ENCODE measurements at regions not wholly inside any gene's neighbourhood (a gene's known extent, or its start where the extent isn't known, plus 50 kb on each side); places are given as distances from the start of the nearest gene placed in this dataset.

- no peak for DNase-seq (ENCODE audit: low spot score)
Measured at GRCh38 chr14:42112108-42112507, 505.4 kb downstream of the LRFN5 start.

GRCh38 chr14:42111355-42111754 lies 504.7 kb downstream of the LRFN5 start:
- DNase-seq (ENCODE audit: low spot score), result no peak

GRCh38 chr14:42110167-42110566 lies 503.5 kb downstream of the LRFN5 start:
- peak; percentile 11 for DNase-seq (ENCODE audit: low spot score)

- no peak for DNase-seq (ENCODE audit: low spot score)
Measured at GRCh38 chr14:42095155-42095554, 488.5 kb downstream of the LRFN5 start.

GRCh38 chr14:42090122-42090521 lies 483.4 kb downstream of the LRFN5 start:
- no peak for DNase-seq (ENCODE audit: low spot score)

GRCh38 chr14:42079911-42080310 lies 473.2 kb downstream of the LRFN5 start:
- no peak for DNase-seq (ENCODE audit: low spot score)

GRCh38 chr14:42078345-42078744 lies 471.7 kb downstream of the LRFN5 start:
- no peak for DNase-seq (ENCODE audit: low spot score)

- DNase-seq (ENCODE audit: low spot score), result no peak
Measured at GRCh38 chr14:42070031-42070430, 463.4 kb downstream of the LRFN5 start.

- DNase-seq (ENCODE audit: low spot score), result no peak
Measured at GRCh38 chr14:42057111-42057510, 450.4 kb downstream of the LRFN5 start.

- DNase-seq (ENCODE audit: low spot score), result peak; percentile 8
Measured at GRCh38 chr14:42047421-42048055, 440.9 kb downstream of the LRFN5 start.

GRCh38 chr14:42045383-42045782 lies 438.7 kb downstream of the LRFN5 start:
- no peak for DNase-seq (ENCODE audit: low spot score)

- no peak for DNase-seq (ENCODE audit: low spot score)
Measured at GRCh38 chr14:42028607-42029006, 421.9 kb downstream of the LRFN5 start.

- no peak for DNase-seq (ENCODE audit: low spot score)
Measured at GRCh38 chr14:42027271-42027670, 420.6 kb downstream of the LRFN5 start.

- DNase-seq (ENCODE audit: low spot score), result no peak
Measured at GRCh38 chr14:42023452-42023851, 416.8 kb downstream of the LRFN5 start.

GRCh38 chr14:42014301-42014700 lies 407.6 kb downstream of the LRFN5 start:
- no peak for DNase-seq (ENCODE audit: low spot score)

- no peak for DNase-seq (ENCODE audit: low spot score)
Measured at GRCh38 chr14:42013559-42013958, 406.9 kb downstream of the LRFN5 start.

GRCh38 chr14:42013153-42013552 lies 406.5 kb downstream of the LRFN5 start:
- no peak for DNase-seq (ENCODE audit: low spot score)

GRCh38 chr14:42011221-42011620 lies 404.5 kb downstream of the LRFN5 start:
- DNase-seq (ENCODE audit: low spot score), result no peak

- DNase-seq (ENCODE audit: low spot score), result no peak
Measured at GRCh38 chr14:42004321-42004720, 397.6 kb downstream of the LRFN5 start.

GRCh38 chr14:42002141-42002540 lies 395.5 kb downstream of the LRFN5 start:
- no peak for DNase-seq (ENCODE audit: low spot score)

- DNase-seq (ENCODE audit: low spot score), result no peak
Measured at GRCh38 chr14:42001431-42001830, 394.8 kb downstream of the LRFN5 start.

- no peak for DNase-seq (ENCODE audit: low spot score)
Measured at GRCh38 chr14:42000450-42000849, 393.8 kb downstream of the LRFN5 start.

GRCh38 chr14:41993687-41994086 lies 387.0 kb downstream of the LRFN5 start:
- DNase-seq (ENCODE audit: low spot score), result no peak

- no peak for DNase-seq (ENCODE audit: low spot score)
Measured at GRCh38 chr14:41986700-41987099, 380.0 kb downstream of the LRFN5 start.
